IPS-15b (cell line): ENCODE measurements at regions not wholly inside any gene's neighbourhood (a gene's known extent, or its start where the extent isn't known, plus 50 kb on each side); places are given as distances from the start of the nearest gene placed in this dataset.

Experiments used
- H3K27me3 ChIP-seq: one replicate; pipeline ENCODE4 v1.6.1; 2013; ENCODE audit warnings: low read length; ENCODE audit not compliant: control insufficient read depth, insufficient read depth
- H3K36me3 ChIP-seq: one replicate; pipeline ENCODE4 v1.6.1; 2013; ENCODE audit warnings: low read length; ENCODE audit not compliant: control insufficient read depth, insufficient read depth
- H3K4me1 ChIP-seq: one replicate; pipeline ENCODE4 v1.6.1; 2013; ENCODE audit warnings: mild to moderate bottlenecking, low read length; ENCODE audit not compliant: control insufficient read depth, insufficient read depth
- H3K4me3 ChIP-seq: one replicate; pipeline ENCODE4 v1.5.1; 2013; ENCODE audit warnings: low read depth, low read length
- H3K9ac ChIP-seq: one replicate; pipeline ENCODE4 v1.6.1; 2013; ENCODE audit warnings: low read depth, mild to moderate bottlenecking, low read length
- H3K9me3 ChIP-seq: one replicate; pipeline ENCODE4 v1.6.1; 2013; ENCODE audit warnings: mild to moderate bottlenecking, low read length; ENCODE audit not compliant: control insufficient read depth, insufficient read depth

GRCh38 chr14:34220921-34221320 is 241.1 kb downstream of the SPTSSA start:
- no peaks in the 10 kb centered on the region for H3K27me3 ChIP-seq
- H3K4me3 ChIP-seq, result no peak overlapping the region
- no peaks in the 10 kb centered on the region for H3K9me3 ChIP-seq
- H3K9ac ChIP-seq, result no peak overlapping the region
- peaks cover 3% of the 10 kb centered on the region for H3K4me1 ChIP-seq
- H3K36me3 ChIP-seq, result no peaks in the 10 kb centered on the region

- H3K9me3 ChIP-seq, result no peaks in the 10 kb centered on the region
- H3K4me3 ChIP-seq, result no peak overlapping the region
- H3K9ac ChIP-seq, result no peak overlapping the region
- peaks cover 3% of the 10 kb centered on the region for H3K4me1 ChIP-seq
- no peaks in the 10 kb centered on the region for H3K27me3 ChIP-seq
- H3K36me3 ChIP-seq, result no peaks in the 10 kb centered on the region
Measured at GRCh38 chr14:34220378-34220706, 241.7 kb downstream of the SPTSSA start.

GRCh38 chr14:34219661-34220377 is 242.2 kb downstream of the SPTSSA start:
- Histone ChIP-seq H3K9ac (no peak overlapping the region), H3K4me3 (no peak overlapping the region), H3K9me3 (no peaks in the 10 kb centered on the region), H3K4me1 (peaks cover 3% of the 10 kb centered on the region), H3K36me3 (no peaks in the 10 kb centered on the region), H3K27me3 (no peaks in the 10 kb centered on the region)

- Histone ChIP-seq H3K4me3 (no peak overlapping the region), H3K4me1 (peaks cover 3% of the 10 kb centered on the region), H3K9ac (no peak overlapping the region), H3K36me3 (no peaks in the 10 kb centered on the region), H3K27me3 (no peaks in the 10 kb centered on the region), H3K9me3 (no peaks in the 10 kb centered on the region)
Measured at GRCh38 chr14:34218881-34219280, 243.2 kb downstream of the SPTSSA start.

GRCh38 chr14:34214961-34215360 is 247.1 kb downstream of the SPTSSA start:
- Histone ChIP-seq H3K9ac (no peak overlapping the region), H3K27me3 (no peaks in the 10 kb centered on the region), H3K9me3 (no peaks in the 10 kb centered on the region), H3K4me1 (no peaks in the 10 kb centered on the region), H3K4me3 (no peak overlapping the region), H3K36me3 (no peaks in the 10 kb centered on the region)

- Histone ChIP-seq H3K9ac (no peak overlapping the region), H3K27me3 (no peaks in the 10 kb centered on the region), H3K4me3 (no peak overlapping the region), H3K9me3 (no peaks in the 10 kb centered on the region), H3K36me3 (no peaks in the 10 kb centered on the region), H3K4me1 (no peaks in the 10 kb centered on the region)
Measured at GRCh38 chr14:34213332-34213731, 248.7 kb downstream of the SPTSSA start.

- H3K36me3 ChIP-seq, result no peaks in the 10 kb centered on the region
- H3K9ac ChIP-seq, result no peak overlapping the region
- H3K9me3 ChIP-seq, result no peaks in the 10 kb centered on the region
- H3K4me3 ChIP-seq, result no peak overlapping the region
- H3K4me1 ChIP-seq, result no peaks in the 10 kb centered on the region
- no peaks in the 10 kb centered on the region for H3K27me3 ChIP-seq
Measured at GRCh38 chr14:34212172-34212929, 249.7 kb downstream of the SPTSSA start.

GRCh38 chr14:34211732-34212131 is 250.3 kb downstream of the SPTSSA start:
- Histone ChIP-seq H3K36me3 (no peaks in the 10 kb centered on the region), H3K4me1 (no peaks in the 10 kb centered on the region), H3K9ac (no peak overlapping the region), H3K9me3 (no peaks in the 10 kb centered on the region), H3K27me3 (no peaks in the 10 kb centered on the region), H3K4me3 (no peak overlapping the region)

GRCh38 chr14:34208532-34208931 is 253.5 kb downstream of the SPTSSA start:
- Histone ChIP-seq H3K27me3 (no peaks in the 10 kb centered on the region), H3K9ac (no peak overlapping the region), H3K4me1 (no peaks in the 10 kb centered on the region), H3K9me3 (no peaks in the 10 kb centered on the region), H3K36me3 (no peaks in the 10 kb centered on the region), H3K4me3 (no peak overlapping the region)

- no peaks in the 10 kb centered on the region for H3K36me3 ChIP-seq
- H3K9me3 ChIP-seq, result no peaks in the 10 kb centered on the region
Measured at GRCh38 chr14:34205799-34206198, 254.9 kb upstream of the EGLN3 start.

GRCh38 chr14:34204774-34205173 is 253.9 kb upstream of the EGLN3 start:
- no peaks in the 10 kb centered on the region for H3K27me3 ChIP-seq
- H3K36me3 ChIP-seq, result no peaks in the 10 kb centered on the region
- H3K9me3 ChIP-seq, result no peaks in the 10 kb centered on the region
- H3K9ac ChIP-seq, result no peak overlapping the region
- no peak overlapping the region for H3K4me3 ChIP-seq
- H3K4me1 ChIP-seq, result no peaks in the 10 kb centered on the region

More at GRCh38 chr14:34205799-34206198, 254.9 kb upstream of the EGLN3 start:
- Histone ChIP-seq H3K4me1 (no peaks in the 10 kb centered on the region), H3K4me3 (no peak overlapping the region), H3K27me3 (no peaks in the 10 kb centered on the region), H3K9ac (no peak overlapping the region)

- Histone ChIP-seq H3K4me1 (no peaks in the 10 kb centered on the region), H3K9me3 (no peaks in the 10 kb centered on the region), H3K4me3 (no peak overlapping the region), H3K36me3 (no peaks in the 10 kb centered on the region), H3K27me3 (no peaks in the 10 kb centered on the region), H3K9ac (no peak overlapping the region)
Measured at GRCh38 chr14:34203251-34203722, 252.4 kb upstream of the EGLN3 start.
